ENCODE measurements at regions not wholly inside any gene's neighbourhood (a gene's known extent, or its start where the extent isn't known, plus 50 kb on each side); places are given as distances from the start of the nearest gene placed in this dataset.

- no peak overlapping the region for H3K27ac ChIP-seq
- DNase-seq = no peak
- no peak overlapping the region for H3K9ac ChIP-seq (ENCODE audit: low read depth in 2 of 2, low read length in 2 of 2)
- H3K9me3 ChIP-seq = no peaks in the 10 kb centered on the region
- intact Hi-C loops (cut with DNase I) = no loop called here
- no peak overlapping the region for H3K4me3 ChIP-seq
- H3K27me3 ChIP-seq = no peaks in the 10 kb centered on the region
- TF ChIP-seq, protein P1, sequence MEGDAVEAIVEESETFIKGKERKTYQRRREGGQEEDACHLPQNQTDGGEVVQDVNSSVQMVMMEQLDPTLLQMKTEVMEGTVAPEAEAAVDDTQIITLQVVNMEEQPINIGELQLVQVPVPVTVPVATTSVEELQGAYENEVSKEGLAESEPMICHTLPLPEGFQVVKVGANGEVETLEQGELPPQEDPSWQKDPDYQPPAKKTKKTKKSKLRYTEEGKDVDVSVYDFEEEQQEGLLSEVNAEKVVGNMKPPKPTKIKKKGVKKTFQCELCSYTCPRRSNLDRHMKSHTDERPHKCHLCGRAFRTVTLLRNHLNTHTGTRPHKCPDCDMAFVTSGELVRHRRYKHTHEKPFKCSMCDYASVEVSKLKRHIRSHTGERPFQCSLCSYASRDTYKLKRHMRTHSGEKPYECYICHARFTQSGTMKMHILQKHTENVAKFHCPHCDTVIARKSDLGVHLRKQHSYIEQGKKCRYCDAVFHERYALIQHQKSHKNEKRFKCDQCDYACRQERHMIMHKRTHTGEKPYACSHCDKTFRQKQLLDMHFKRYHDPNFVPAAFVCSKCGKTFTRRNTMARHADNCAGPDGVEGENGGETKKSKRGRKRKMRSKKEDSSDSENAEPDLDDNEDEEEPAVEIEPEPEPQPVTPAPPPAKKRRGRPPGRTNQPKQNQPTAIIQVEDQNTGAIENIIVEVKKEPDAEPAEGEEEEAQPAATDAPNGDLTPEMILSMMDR (IDR thresholded peaks at IDR 0.05) = no peak
- no peaks in the 10 kb centered on the region for H3K4me1 ChIP-seq
- no peaks in the 10 kb centered on the region for H3K36me3 ChIP-seq
These were observed 89.5 kb downstream of the ZC3H11B start for GRCh38 chr1:219523411-219523810.

GRCh38 chr1:219521325-219521724 lies 91.6 kb downstream of the ZC3H11B start:
- H3K4me1 ChIP-seq = no peaks in the 10 kb centered on the region
- H3K27me3 ChIP-seq = no peaks in the 10 kb centered on the region
- TF ChIP-seq, protein P1 (IDR thresholded peaks at IDR 0.05) = no peak

GRCh38 chr1:219520241-219520640 lies 92.7 kb downstream of the ZC3H11B start:
- H3K36me3 ChIP-seq = no peaks in the 10 kb centered on the region
- no peak overlapping the region for H3K4me3 ChIP-seq
- TF ChIP-seq, protein P1 (IDR thresholded peaks at IDR 0.05) = no peak
- H3K27me3 ChIP-seq = no peaks in the 10 kb centered on the region
- H3K9me3 ChIP-seq = no peaks in the 10 kb centered on the region
- H3K4me1 ChIP-seq = no peaks in the 10 kb centered on the region
- H3K9ac ChIP-seq (ENCODE audit: low read depth in 2 of 2, low read length in 2 of 2) = no peak overlapping the region
- no peak for DNase-seq
- no peak overlapping the region for H3K27ac ChIP-seq
- intact Hi-C loops (cut with DNase I) = no loop called here

More at GRCh38 chr1:219521325-219521724, 91.6 kb downstream of the ZC3H11B start:
- DNase-seq = no peak
- Histone ChIP-seq H3K4me3 (no peak overlapping the region), H3K9ac (ENCODE audit: low read depth in 2 of 2, low read length in 2 of 2) (no peak overlapping the region), H3K27ac (no peak overlapping the region), H3K36me3 (no peaks in the 10 kb centered on the region), H3K9me3 (no peaks in the 10 kb centered on the region)
- intact Hi-C loops (cut with DNase I) = no loop called here

- DNase-seq = no peak
- Histone ChIP-seq H3K9ac (ENCODE audit: low read depth in 2 of 2, low read length in 2 of 2) (no peak overlapping the region), H3K4me1 (no peaks in the 10 kb centered on the region), H3K36me3 (no peaks in the 10 kb centered on the region), H3K9me3 (no peaks in the 10 kb centered on the region), H3K4me3 (no peak overlapping the region), H3K27me3 (no peaks in the 10 kb centered on the region), H3K27ac (no peak overlapping the region)
- TF ChIP-seq, protein P1 (IDR thresholded peaks at IDR 0.05) = no peak
- intact Hi-C loops (cut with DNase I) = no loop called here
These were observed 94.0 kb downstream of the ZC3H11B start for GRCh38 chr1:219518907-219519248.

- Histone ChIP-seq H3K27me3 (no peaks in the 10 kb centered on the region), H3K4me1 (no peaks in the 10 kb centered on the region), H3K4me3 (no peak overlapping the region), H3K9me3 (no peaks in the 10 kb centered on the region), H3K36me3 (no peaks in the 10 kb centered on the region), H3K9ac (ENCODE audit: low read depth in 2 of 2, low read length in 2 of 2) (no peak overlapping the region), H3K27ac (no peak overlapping the region)
- intact Hi-C loops (cut with DNase I) = no loop called here
- TF ChIP-seq, protein P1 (IDR thresholded peaks at IDR 0.05) = no peak
- DNase-seq = no peak
These were observed 94.6 kb downstream of the ZC3H11B start for GRCh38 chr1:219518168-219518906.

Data from colonic mucosa (tissue), 4 donors.